ENCODE measurements at regions not wholly inside any gene's neighbourhood (a gene's known extent, or its start where the extent isn't known, plus 50 kb on each side); places are given as distances from the start of the nearest gene placed in this dataset.

- no peak for TF ChIP-seq CTCF (conservative IDR thresholded peaks at IDR 0.05 in 1 of 2, IDR thresholded peaks at IDR 0.05 in 1 of 2; ENCODE audit: extremely low read depth in 1 of 2, insufficient read depth in 1 of 2, low read depth in 1 of 2, low read length in 2 of 2)
- no peak for TF ChIP-seq EZH2 (IDR thresholded peaks at IDR 0.05; ENCODE audit: borderline replicate concordance, low read length)
Observed at GRCh38 chr14:95428557-95428956, 87.9 kb downstream of the SYNE3 start.
